NB4 (cell line): ENCODE measurements at regions not wholly inside any gene's neighbourhood (a gene's known extent, or its start where the extent isn't known, plus 50 kb on each side); places are given as distances from the start of the nearest gene placed in this dataset.

Experiments
- DNase-seq: peaks from one replicate; pipeline ENCODE4 v3.0.0; 2010; ENCODE audit warnings: low read depth
- H3K4me3 ChIP-seq: one replicate; pipeline ENCODE4 v1.5.1; 2011; ENCODE audit warnings: mild to moderate bottlenecking, low read depth, low read length, moderate library complexity
- MYC ChIP-seq: IDR thresholded peaks from 2 replicates; pipeline ENCODE4 v1.6.1; 2011; ENCODE audit warnings: low read depth, low read length
- POLR2A ChIP-seq: IDR thresholded peaks from 2 replicates; pipeline ENCODE4 v1.6.1; 2011; ENCODE audit warnings: mild to moderate bottlenecking; ENCODE audit not compliant: insufficient read length; ENCODE audit errors: extremely low read depth
- TF ChIP-seq, protein P1 (sequence below): IDR thresholded peaks from 2 replicates; pipeline ENCODE4 v1.6.1; 2011; ENCODE audit warnings: low read depth, low read length
- TF ChIP-seq, protein P2 (sequence below): IDR thresholded peaks from one replicate; pipeline ENCODE4 v1.5.1; 2012; ENCODE audit warnings: low read depth, low read length

DNA sequence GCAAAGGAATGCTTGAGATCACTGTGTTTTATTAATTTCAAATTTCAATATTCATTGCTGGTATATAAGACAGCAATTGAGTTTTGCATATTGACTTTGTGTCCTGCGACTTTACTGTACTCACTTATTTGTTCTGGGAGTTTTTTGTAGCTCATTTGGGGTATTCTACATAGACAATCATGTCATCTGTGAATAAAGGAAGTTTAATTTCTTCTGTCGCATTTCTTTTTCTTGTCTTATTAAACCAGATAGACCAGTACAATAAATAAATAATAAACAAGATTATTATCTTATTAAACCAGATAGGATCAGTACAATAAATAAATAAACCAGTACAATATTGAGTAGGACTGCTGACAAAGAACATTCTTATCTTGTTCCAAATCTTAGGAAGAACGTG lies 448.2 kb downstream of the RPS24 start:
- no peak for TF ChIP-seq POLR2A
- TF ChIP-seq, protein P1, sequence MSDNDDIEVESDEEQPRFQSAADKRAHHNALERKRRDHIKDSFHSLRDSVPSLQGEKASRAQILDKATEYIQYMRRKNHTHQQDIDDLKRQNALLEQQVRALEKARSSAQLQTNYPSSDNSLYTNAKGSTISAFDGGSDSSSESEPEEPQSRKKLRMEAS, result no peak
- no peak for DNase-seq
- no peak overlapping the region for H3K4me3 ChIP-seq

DNA sequence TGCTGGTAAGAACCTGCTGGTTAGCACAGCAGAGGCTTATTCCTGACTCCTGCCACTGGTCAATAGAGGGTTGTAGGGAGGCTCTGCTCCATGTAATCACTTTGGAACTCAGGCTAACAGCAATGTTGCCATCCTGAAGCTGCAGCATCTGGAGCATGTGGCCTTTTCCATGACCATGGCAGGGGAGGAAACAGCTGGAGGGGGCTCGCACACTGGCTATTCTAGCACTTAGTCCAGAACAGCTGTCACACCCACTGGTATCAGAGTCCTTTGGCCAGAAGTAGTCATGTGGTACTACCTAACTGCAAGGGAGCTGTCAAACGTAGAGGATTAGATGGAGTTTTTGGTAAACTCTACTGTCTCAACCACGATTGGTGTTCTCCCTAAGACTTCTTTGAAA lies 450.0 kb downstream of the RPS24 start:
- no peak for DNase-seq
- H3K4me3 ChIP-seq, result no peak overlapping the region
- TF ChIP-seq, protein P2, sequence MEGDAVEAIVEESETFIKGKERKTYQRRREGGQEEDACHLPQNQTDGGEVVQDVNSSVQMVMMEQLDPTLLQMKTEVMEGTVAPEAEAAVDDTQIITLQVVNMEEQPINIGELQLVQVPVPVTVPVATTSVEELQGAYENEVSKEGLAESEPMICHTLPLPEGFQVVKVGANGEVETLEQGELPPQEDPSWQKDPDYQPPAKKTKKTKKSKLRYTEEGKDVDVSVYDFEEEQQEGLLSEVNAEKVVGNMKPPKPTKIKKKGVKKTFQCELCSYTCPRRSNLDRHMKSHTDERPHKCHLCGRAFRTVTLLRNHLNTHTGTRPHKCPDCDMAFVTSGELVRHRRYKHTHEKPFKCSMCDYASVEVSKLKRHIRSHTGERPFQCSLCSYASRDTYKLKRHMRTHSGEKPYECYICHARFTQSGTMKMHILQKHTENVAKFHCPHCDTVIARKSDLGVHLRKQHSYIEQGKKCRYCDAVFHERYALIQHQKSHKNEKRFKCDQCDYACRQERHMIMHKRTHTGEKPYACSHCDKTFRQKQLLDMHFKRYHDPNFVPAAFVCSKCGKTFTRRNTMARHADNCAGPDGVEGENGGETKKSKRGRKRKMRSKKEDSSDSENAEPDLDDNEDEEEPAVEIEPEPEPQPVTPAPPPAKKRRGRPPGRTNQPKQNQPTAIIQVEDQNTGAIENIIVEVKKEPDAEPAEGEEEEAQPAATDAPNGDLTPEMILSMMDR, result no peak
- TF ChIP-seq POLR2A (no peak), MYC (no peak)
- TF ChIP-seq, protein P1, result no peak

DNA sequence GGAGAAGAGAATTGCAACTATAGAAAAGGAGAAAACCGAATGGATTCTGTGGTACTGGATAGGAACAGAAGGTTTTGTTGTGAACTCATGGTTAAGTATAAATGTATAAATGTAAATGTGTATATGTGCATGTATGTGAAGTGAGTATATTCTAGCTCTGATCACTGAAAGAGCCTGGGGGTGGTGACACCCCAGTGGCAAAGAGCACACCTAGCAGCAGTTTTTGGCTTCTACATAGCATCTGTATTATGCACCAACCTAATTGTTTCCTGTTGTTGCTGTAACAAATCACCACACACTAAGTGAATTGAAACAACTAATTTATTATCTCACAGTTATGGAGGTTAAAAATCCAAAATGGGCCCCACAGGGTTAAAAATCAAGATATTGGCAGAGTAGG lies 455.4 kb downstream of the RPS24 start:
- TF ChIP-seq POLR2A, result no peak
- TF ChIP-seq, protein P2, result no peak
- no peak for TF ChIP-seq MYC
- TF ChIP-seq, protein P1, result no peak
- no peak for DNase-seq
- H3K4me3 ChIP-seq, result no peak overlapping the region

DNA sequence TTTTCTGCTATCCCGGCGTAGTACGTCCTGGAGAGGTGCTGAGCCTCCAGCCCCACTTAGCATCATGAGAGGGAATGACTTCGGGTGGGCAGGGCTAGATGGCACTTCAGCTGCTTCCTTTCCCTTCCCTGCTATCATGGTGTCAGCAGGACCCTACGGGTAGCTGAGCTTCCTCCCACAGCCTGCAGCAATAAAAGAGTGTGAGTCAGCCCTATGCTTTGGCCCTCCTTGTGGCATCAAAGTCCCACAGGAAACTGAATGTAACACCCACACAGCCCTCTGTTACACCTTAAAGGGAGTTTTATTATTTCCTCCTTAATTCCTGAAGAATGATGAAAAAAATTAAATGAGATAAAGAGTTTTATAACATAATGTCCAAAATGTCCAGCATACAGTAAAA lies 458.1 kb downstream of the RPS24 start:
- TF ChIP-seq, protein P2, result no peak
- TF ChIP-seq MYC (no peak), POLR2A (no peak)
- TF ChIP-seq, protein P1, result no peak; the same call in 1 of the 2 replicates
- peak; percentile 85 for DNase-seq
- H3K4me3 ChIP-seq, result no peak overlapping the region

DNA sequence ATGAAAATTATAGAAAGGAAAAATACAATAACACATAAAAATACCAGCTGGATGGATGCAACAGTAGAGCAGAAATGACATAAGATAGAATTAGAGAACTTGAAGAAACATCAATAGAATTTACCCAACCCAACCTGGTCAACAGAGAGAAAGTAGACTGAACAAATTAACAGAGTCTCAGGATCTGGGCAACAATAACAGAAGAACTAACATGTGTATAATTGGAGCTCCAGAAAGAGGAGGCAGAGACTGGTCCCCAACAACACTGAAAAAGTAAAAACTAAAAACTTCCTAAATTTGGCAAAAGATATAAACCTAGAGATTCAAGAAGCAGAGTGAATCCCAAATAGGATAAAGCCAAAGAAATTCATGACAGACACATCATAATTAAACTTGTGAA lies 458.8 kb downstream of the RPS24 start:
- no peak overlapping the region for H3K4me3 ChIP-seq
- TF ChIP-seq POLR2A, result no peak
- TF ChIP-seq, protein P2, result no peak
- DNase-seq, result no peak

DNA sequence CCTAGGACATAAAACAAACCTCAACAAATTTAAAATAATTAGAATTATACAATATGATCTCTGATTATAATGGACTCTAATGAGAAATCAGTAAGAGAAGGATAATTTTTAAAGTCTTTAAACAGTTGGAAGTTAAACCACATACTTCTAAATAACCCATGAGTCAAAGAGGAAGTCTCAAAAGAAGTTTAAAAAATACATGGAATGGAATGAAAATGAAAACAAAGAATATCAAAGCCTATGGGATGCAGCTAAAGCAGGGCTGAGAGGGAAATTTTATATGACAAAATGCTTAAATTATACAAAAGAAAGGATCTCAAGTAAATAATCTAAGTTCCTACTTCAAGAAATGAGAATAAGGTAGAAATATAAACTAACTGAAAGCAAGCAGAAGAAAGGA lies 460.5 kb downstream of the RPS24 start:
- DNase-seq, result no peak
- no peak overlapping the region for H3K4me3 ChIP-seq
- no peak for TF ChIP-seq POLR2A
- TF ChIP-seq, protein P1, result no peak
- TF ChIP-seq, protein P2, result no peak
- no peak for TF ChIP-seq MYC
